K562 (cell line): ENCODE measurements at regions not wholly inside any gene's neighbourhood (a gene's known extent, or its start where the extent isn't known, plus 50 kb on each side); places are given as distances from the start of the nearest gene placed in this dataset.

ENCODE experiments used
- BRD9 ChIP-seq: fragments of 450-650 bp; IDR thresholded peaks from 2 replicates; pipeline ENCODE4 v1.6.1; 2018; ENCODE audit warnings: low read depth; ENCODE audit not compliant: partially characterized antibody
- ESRRA ChIP-seq: fragments of 450-650 bp; IDR thresholded peaks from 2 replicates; pipeline ENCODE4 v1.6.1; 2014; ENCODE audit warnings: low read depth, mild to moderate bottlenecking, moderate library complexity, borderline replicate concordance
- MEF2D ChIP-seq: conservative IDR thresholded peaks from 2 replicates; pipeline ENCODE4 v1.6.1; 2016; ENCODE audit warnings: low read depth, missing genetic modification characterization, missing compliant biosample characterization
- NKRF ChIP-seq: fragments of 450-650 bp; IDR thresholded peaks from 2 replicates; pipeline ENCODE4 v1.6.1; 2016; ENCODE audit warnings: borderline replicate concordance
- PYGO2 ChIP-seq: fragments of 450-650 bp; IDR thresholded peaks from 2 replicates; pipeline ENCODE4 v1.6.1; 2016; ENCODE audit warnings: mild to moderate bottlenecking, missing genetic modification characterization, moderate library complexity, missing compliant biosample characterization
- RREB1 ChIP-seq: fragments of 250-450 bp; sonication (Bioruptor Pico); IDR thresholded peaks from 2 replicates; pipeline ENCODE4 v1.4.0; 2020
- SAP30 ChIP-seq: fragments of 200-600 bp; sonication (generic); IDR thresholded peaks from 2 replicates; pipeline ENCODE4 v1.6.1; 2012; ENCODE audit warnings: borderline replicate concordance, low read depth, mild to moderate bottlenecking, moderate library complexity, low read length, control low read depth, inconsistent platforms; ENCODE audit not compliant: insufficient read depth, poor library complexity, severe bottlenecking
- SRSF7 ChIP-seq: fragments of 200-400 bp; formaldehyde crosslinking; optimal IDR thresholded peaks from 2 replicates; pipeline ENCODE3; 2017; ENCODE audit warnings: mild to moderate bottlenecking, low read depth, low read length

- no peak for TF ChIP-seq ESRRA
- no peak for TF ChIP-seq BRD9
- no peak for TF ChIP-seq RREB1
- no peak for TF ChIP-seq SAP30
- TF ChIP-seq MEF2D: no peak
- TF ChIP-seq NKRF: no peak
- no peak for TF ChIP-seq SRSF7
- no peak for TF ChIP-seq PYGO2 (tag)
These were observed 118.2 kb downstream of the CDC5L start (continued) for GRCh38 chr6:44505751-44506150.
